GM23338 (cell line): ENCODE measurements at regions not wholly inside any gene's neighbourhood (a gene's known extent, or its start where the extent isn't known, plus 50 kb on each side); places are given as distances from the start of the nearest gene placed in this dataset.

Experiments used
- ATAC-seq: fragments of 200-7000 bp; cut with Tn5 transposase; 3 replicates; pipeline ENCODE4 v1.9.1; 2020
- DNase-seq: peaks from one replicate; pipeline ENCODE4 v3.0.0-alpha.2; 2015; ENCODE audit warnings: low spot score
- H2AFZ ChIP-seq: fragments of 200-600 bp; sonication (generic); 2 replicates; pipeline ENCODE4 v1.8.0; 2016; ENCODE audit warnings: antibody characterized with exemption, mild to moderate bottlenecking, moderate library complexity
- H3F3A ChIP-seq: fragments of 200-600 bp; sonication (generic); replicated peaks from 2 replicates; pipeline ENCODE4 v1.8.0; 2017; ENCODE audit warnings: antibody characterized with exemption, mixed run types, low read depth
- H3K27ac ChIP-seq: fragments of 200-600 bp; sonication (generic); 2 replicates; pipeline ENCODE4 v1.6.1; 2016; ENCODE audit warnings: low read depth
- H3K27me3 ChIP-seq: fragments of 200-600 bp; sonication (generic); 2 replicates; pipeline ENCODE4 v1.8.0; 2016; ENCODE audit warnings: mild to moderate bottlenecking, mixed run types, moderate library complexity; ENCODE audit not compliant: insufficient read depth
- H3K36me3 ChIP-seq: fragments of 200-600 bp; sonication (generic); 2 replicates; pipeline ENCODE4 v1.8.0; 2016; ENCODE audit warnings: mild to moderate bottlenecking; ENCODE audit not compliant: insufficient read depth
- H3K4me1 ChIP-seq: fragments of 200-600 bp; sonication (generic); 2 replicates; pipeline ENCODE4 v1.8.0; 2016; ENCODE audit warnings: mild to moderate bottlenecking, moderate library complexity; ENCODE audit not compliant: insufficient read depth
- H3K4me2 ChIP-seq: fragments of 200-600 bp; sonication (generic); 2 replicates; pipeline ENCODE4 v1.7.1; 2017; ENCODE audit warnings: mixed run types
- H3K4me3 ChIP-seq: fragments of 200-600 bp; sonication (generic); 2 replicates; pipeline ENCODE4 v1.6.1; 2016; ENCODE audit warnings: mixed run types
- H3K79me2 ChIP-seq: fragments of 200-600 bp; sonication (generic); replicated peaks from 2 replicates; pipeline ENCODE4 v1.8.0; 2017; ENCODE audit warnings: mild to moderate bottlenecking; ENCODE audit not compliant: insufficient read depth
- H3K9me2 ChIP-seq: fragments of 200-600 bp; sonication (generic); 2 replicates; pipeline ENCODE4 v1.8.0; 2017; ENCODE audit not compliant: insufficient read depth
- H4K20me1 ChIP-seq: fragments of 200-600 bp; sonication (generic); replicated peaks from 2 replicates; pipeline ENCODE4 v1.8.0; 2017; ENCODE audit warnings: mild to moderate bottlenecking; ENCODE audit not compliant: insufficient read depth
- H3K27ac Mint-ChIP-seq: 2 replicates; pipeline ENCODE4 v1.8.0; 2020; ENCODE audit warnings: inconsistent platforms, mild to moderate bottlenecking, moderate library complexity, mixed read lengths
- H3K27me3 Mint-ChIP-seq: 3 replicates; pipeline ENCODE4 v1.8.0; 2022; ENCODE audit warnings: low read depth, mild to moderate bottlenecking, moderate library complexity, mixed read lengths, inconsistent platforms; ENCODE audit not compliant: insufficient read depth, poor library complexity
- H3K36me3 Mint-ChIP-seq: 3 replicates; pipeline ENCODE4 v1.8.0; 2021; ENCODE audit warnings: low read depth, mild to moderate bottlenecking, inconsistent platforms, moderate library complexity, mixed read lengths
- H3K4me1 Mint-ChIP-seq: 3 replicates; pipeline ENCODE4 v1.8.0; 2020; ENCODE audit warnings: mild to moderate bottlenecking, inconsistent platforms, mixed read lengths
- H3K4me3 Mint-ChIP-seq: 3 replicates; pipeline ENCODE4 v1.8.0; 2021; ENCODE audit warnings: moderate library complexity, mild to moderate bottlenecking, inconsistent platforms, mixed read lengths
- H3K9me3 Mint-ChIP-seq: 3 replicates; pipeline ENCODE4 v1.8.0; 2020; ENCODE audit warnings: moderate library complexity, mild to moderate bottlenecking, inconsistent platforms, mixed read lengths
- CREB1 ChIP-seq: fragments of 250-450 bp; sonication (Bioruptor Pico); IDR thresholded peaks from 2 replicates; pipeline ENCODE4 v1.5.0; 2020; ENCODE audit warnings: low read depth, mild to moderate bottlenecking, moderate library complexity
- EZH2 ChIP-seq: fragments of 200-600 bp; sonication (generic); IDR thresholded peaks from one replicate; pipeline ENCODE4 v1.8.0; 2017; ENCODE audit warnings: antibody characterized with exemption, mild to moderate bottlenecking, low read depth; ENCODE audit not compliant: unreplicated experiment
- EZH2phosphoT487 ChIP-seq: fragments of 200-600 bp; sonication (generic); IDR thresholded peaks from one replicate; pipeline ENCODE4 v1.8.1; 2018; ENCODE audit warnings: antibody characterized with exemption; ENCODE audit not compliant: unreplicated experiment
- JUNB ChIP-seq: IDR thresholded peaks from one replicate; pipeline ENCODE4 v1.6.1; 2016; ENCODE audit warnings: antibody characterized with exemption; ENCODE audit not compliant: unreplicated experiment
- NANOG ChIP-seq: IDR thresholded peaks from 2 replicates; pipeline ENCODE4 v1.6.1; 2016; ENCODE audit warnings: antibody characterized with exemption, borderline replicate concordance
- POLR2AphosphoS5 ChIP-seq: IDR thresholded peaks from 2 replicates; pipeline ENCODE4 v1.6.1; 2016; ENCODE audit warnings: antibody characterized with exemption, low read depth
- REST ChIP-seq: IDR thresholded peaks from one replicate; pipeline ENCODE4 v1.6.1; 2018; ENCODE audit warnings: antibody characterized with exemption; ENCODE audit not compliant: unreplicated experiment
- STAT1 ChIP-seq: IDR thresholded peaks from one replicate; pipeline ENCODE4 v1.6.1; 2016; ENCODE audit warnings: antibody characterized with exemption; ENCODE audit not compliant: unreplicated experiment
- ZNF114 ChIP-seq: fragments of 250-450 bp; sonication (Bioruptor Pico); IDR thresholded peaks from 2 replicates; pipeline ENCODE4 v1.5.0; 2020; ENCODE audit warnings: mild to moderate bottlenecking, moderate library complexity
- ZNF331 ChIP-seq: fragments of 250-450 bp; sonication (Bioruptor Pico); IDR thresholded peaks from 2 replicates; pipeline ENCODE4 v1.5.0; 2020; ENCODE audit warnings: low read depth, mild to moderate bottlenecking, moderate library complexity
- TF ChIP-seq, protein P1 (sequence below), 2 experiments: fragments of 200-600 bp in 1 of 2; sonication (generic) in 1 of 2; conservative IDR thresholded peaks; 2 replicates each; pipeline versions ENCODE4 v1.5.1 to v1.6.1; 2016 to 2017; ENCODE audit warnings: antibody characterized with exemption in 2 of 2, low read depth in 2 of 2, mild to moderate bottlenecking in 2 of 2, moderate library complexity in 1 of 2
- TF ChIP-seq, protein P2 (sequence below): fragments of 250-450 bp; sonication (Bioruptor Pico); IDR thresholded peaks from 2 replicates; pipeline ENCODE4 v1.5.0; 2020; ENCODE audit warnings: mild to moderate bottlenecking, moderate library complexity
- TF ChIP-seq, protein P3 (sequence below): IDR thresholded peaks from 2 replicates; pipeline ENCODE4 v1.6.1; 2016; ENCODE audit warnings: antibody characterized with exemption

- H3F3A ChIP-seq = no peaks in the 10 kb centered on the region
- no peaks in the 10 kb centered on the region for H4K20me1 ChIP-seq
- Mint-ChIP-seq H3K9me3 (peaks cover 13% of the 10 kb centered on the region), H3K4me1 (peaks cover 2% of the 10 kb centered on the region), H3K4me3 (no peak overlapping the region), H3K27me3 (peaks cover 3% of the 10 kb centered on the region), H3K36me3 (peaks cover 16% of the 10 kb centered on the region; the same call in 2 of the 3 replicates), H3K27ac (no peak overlapping the region)
- ATAC-seq (no peak), DNase-seq (no peak)
- H3K79me2 ChIP-seq = no peaks in the 10 kb centered on the region
- H3K4me3 ChIP-seq = no peak overlapping the region
- H3K9me2 ChIP-seq = peaks cover 6% of the 10 kb centered on the region; the same call in 1 of the 2 replicates
- H3K27ac ChIP-seq = no peak overlapping the region
- H3K27me3 ChIP-seq = no peaks in the 10 kb centered on the region
- H3K4me1 ChIP-seq = peaks cover 3% of the 10 kb centered on the region
- no peak overlapping the region; the same call in 1 of the 2 replicates for H2AFZ ChIP-seq
- no peak overlapping the region for H3K4me2 ChIP-seq
- no peak for TF ChIP-seq STAT1
- TF ChIP-seq ZNF114 (CRISPR knock-in tag) = no peak
- TF ChIP-seq, protein P1, sequence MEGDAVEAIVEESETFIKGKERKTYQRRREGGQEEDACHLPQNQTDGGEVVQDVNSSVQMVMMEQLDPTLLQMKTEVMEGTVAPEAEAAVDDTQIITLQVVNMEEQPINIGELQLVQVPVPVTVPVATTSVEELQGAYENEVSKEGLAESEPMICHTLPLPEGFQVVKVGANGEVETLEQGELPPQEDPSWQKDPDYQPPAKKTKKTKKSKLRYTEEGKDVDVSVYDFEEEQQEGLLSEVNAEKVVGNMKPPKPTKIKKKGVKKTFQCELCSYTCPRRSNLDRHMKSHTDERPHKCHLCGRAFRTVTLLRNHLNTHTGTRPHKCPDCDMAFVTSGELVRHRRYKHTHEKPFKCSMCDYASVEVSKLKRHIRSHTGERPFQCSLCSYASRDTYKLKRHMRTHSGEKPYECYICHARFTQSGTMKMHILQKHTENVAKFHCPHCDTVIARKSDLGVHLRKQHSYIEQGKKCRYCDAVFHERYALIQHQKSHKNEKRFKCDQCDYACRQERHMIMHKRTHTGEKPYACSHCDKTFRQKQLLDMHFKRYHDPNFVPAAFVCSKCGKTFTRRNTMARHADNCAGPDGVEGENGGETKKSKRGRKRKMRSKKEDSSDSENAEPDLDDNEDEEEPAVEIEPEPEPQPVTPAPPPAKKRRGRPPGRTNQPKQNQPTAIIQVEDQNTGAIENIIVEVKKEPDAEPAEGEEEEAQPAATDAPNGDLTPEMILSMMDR (conservative IDR thresholded peaks at IDR 0.05; ENCODE audit: low read depth in 2 of 2) = no peak
- no peak for TF ChIP-seq POLR2AphosphoS5
- TF ChIP-seq, protein P2, sequence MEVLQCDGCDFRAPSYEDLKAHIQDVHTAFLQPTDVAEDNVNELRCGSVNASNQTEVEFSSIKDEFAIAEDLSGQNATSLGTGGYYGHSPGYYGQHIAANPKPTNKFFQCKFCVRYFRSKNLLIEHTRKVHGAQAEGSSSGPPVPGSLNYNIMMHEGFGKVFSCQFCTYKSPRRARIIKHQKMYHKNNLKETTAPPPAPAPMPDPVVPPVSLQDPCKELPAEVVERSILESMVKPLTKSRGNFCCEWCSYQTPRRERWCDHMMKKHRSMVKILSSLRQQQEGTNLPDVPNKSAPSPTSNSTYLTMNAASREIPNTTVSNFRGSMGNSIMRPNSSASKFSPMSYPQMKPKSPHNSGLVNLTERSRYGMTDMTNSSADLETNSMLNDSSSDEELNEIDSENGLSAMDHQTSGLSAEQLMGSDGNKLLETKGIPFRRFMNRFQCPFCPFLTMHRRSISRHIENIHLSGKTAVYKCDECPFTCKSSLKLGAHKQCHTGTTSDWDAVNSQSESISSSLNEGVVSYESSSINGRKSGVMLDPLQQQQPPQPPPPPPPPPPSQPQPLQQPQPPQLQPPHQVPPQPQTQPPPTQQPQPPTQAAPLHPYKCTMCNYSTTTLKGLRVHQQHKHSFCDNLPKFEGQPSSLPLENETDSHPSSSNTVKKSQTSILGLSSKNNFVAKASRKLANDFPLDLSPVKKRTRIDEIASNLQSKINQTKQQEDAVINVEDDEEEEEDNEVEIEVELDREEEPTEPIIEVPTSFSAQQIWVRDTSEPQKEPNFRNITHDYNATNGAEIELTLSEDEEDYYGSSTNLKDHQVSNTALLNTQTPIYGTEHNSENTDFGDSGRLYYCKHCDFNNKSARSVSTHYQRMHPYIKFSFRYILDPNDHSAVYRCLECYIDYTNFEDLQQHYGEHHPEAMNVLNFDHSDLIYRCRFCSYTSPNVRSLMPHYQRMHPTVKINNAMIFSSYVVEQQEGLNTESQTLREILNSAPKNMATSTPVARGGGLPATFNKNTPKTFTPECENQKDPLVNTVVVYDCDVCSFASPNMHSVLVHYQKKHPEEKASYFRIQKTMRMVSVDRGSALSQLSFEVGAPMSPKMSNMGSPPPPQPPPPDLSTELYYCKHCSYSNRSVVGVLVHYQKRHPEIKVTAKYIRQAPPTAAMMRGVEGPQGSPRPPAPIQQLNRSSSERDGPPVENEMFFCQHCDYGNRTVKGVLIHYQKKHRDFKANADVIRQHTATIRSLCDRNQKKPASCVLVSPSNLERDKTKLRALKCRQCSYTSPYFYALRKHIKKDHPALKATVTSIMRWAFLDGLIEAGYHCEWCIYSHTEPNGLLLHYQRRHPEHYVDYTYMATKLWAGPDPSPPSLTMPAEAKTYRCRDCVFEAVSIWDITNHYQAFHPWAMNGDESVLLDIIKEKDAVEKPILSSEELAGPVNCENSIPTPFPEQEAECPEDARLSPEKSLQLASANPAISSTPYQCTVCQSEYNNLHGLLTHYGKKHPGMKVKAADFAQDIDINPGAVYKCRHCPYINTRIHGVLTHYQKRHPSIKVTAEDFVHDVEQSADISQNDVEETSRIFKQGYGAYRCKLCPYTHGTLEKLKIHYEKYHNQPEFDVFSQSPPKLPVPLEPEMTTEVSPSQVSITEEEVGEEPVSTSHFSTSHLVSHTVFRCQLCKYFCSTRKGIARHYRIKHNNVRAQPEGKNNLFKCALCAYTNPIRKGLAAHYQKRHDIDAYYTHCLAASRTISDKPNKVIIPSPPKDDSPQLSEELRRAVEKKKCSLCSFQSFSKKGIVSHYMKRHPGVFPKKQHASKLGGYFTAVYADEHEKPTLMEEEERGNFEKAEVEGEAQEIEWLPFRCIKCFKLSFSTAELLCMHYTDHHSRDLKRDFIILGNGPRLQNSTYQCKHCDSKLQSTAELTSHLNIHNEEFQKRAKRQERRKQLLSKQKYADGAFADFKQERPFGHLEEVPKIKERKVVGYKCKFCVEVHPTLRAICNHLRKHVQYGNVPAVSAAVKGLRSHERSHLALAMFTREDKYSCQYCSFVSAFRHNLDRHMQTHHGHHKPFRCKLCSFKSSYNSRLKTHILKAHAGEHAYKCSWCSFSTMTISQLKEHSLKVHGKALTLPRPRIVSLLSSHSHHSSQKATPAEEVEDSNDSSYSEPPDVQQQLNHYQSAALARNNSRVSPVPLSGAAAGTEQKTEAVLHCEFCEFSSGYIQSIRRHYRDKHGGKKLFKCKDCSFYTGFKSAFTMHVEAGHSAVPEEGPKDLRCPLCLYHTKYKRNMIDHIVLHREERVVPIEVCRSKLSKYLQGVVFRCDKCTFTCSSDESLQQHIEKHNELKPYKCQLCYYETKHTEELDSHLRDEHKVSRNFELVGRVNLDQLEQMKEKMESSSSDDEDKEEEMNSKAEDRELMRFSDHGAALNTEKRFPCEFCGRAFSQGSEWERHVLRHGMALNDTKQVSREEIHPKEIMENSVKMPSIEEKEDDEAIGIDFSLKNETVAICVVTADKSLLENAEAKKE (CRISPR knock-in tag) = no peak
- no peak for TF ChIP-seq NANOG
- TF ChIP-seq, protein P3, sequence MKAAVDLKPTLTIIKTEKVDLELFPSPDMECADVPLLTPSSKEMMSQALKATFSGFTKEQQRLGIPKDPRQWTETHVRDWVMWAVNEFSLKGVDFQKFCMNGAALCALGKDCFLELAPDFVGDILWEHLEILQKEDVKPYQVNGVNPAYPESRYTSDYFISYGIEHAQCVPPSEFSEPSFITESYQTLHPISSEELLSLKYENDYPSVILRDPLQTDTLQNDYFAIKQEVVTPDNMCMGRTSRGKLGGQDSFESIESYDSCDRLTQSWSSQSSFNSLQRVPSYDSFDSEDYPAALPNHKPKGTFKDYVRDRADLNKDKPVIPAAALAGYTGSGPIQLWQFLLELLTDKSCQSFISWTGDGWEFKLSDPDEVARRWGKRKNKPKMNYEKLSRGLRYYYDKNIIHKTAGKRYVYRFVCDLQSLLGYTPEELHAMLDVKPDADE = no peak
- no peak for TF ChIP-seq EZH2phosphoT487
- no peak for TF ChIP-seq ZNF331 (CRISPR knock-in tag)
- no peak for TF ChIP-seq CREB1 (CRISPR knock-in tag)
- no peak for TF ChIP-seq REST
- no peak for TF ChIP-seq EZH2
- TF ChIP-seq JUNB = no peak
- peaks cover 5% of the 10 kb centered on the region; the same call in 1 of the 2 replicates for H3K36me3 ChIP-seq
These were observed 55.0 kb downstream of the SOX4 start for GRCh38 chr6:21648475-21649050.
